ENCODE measurements at regions not wholly inside any gene's neighbourhood (a gene's known extent, or its start where the extent isn't known, plus 50 kb on each side); places are given as distances from the start of the nearest gene placed in this dataset.

DNA sequence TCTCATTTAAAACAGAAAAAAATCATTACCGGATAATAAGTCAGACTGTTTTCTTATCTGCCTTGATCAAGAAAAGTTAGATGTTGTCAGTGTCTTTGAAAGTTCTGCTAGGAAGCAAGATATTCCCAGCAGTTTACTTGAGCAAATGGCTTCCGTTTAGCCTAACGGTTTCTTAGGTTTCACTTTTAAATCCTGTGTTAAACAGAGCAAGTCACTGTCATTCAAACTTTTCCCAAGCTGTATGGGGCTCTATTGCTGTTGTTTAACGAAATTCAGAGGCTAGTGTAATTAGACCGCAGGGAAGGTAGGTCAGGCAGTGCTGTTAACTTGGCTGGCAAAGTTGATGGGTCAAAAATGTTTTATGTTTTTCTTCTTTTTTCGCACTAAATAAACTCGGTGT lies 80.3 kb upstream of the NEIL3 start:
- CTCF ChIA-PET = no interaction called here
- TF ChIP-seq CTCF (IDR thresholded peaks at IDR 0.05; ENCODE audit: insufficient read depth in 1 of 2, low read depth in 1 of 2, low read length in 1 of 2, severe bottlenecking in 1 of 2, unreplicated experiment in 1 of 2) = no peak
- no peaks in the 10 kb centered on the region for H3K27me3 ChIP-seq (replicated peaks; ENCODE audit: control insufficient read depth, insufficient read depth, low read length)
- Mint-ChIP-seq H3K27me3 (ENCODE audit: insufficient read depth, unreplicated experiment) (peaks cover 2% of the 10 kb centered on the region), H3K4me1 (ENCODE audit: low read depth, unreplicated experiment) (no peaks in the 10 kb centered on the region), H3K36me3 (ENCODE audit: insufficient read depth, unreplicated experiment) (no peaks in the 10 kb centered on the region), H3K9me3 (ENCODE audit: unreplicated experiment) (no peaks in the 10 kb centered on the region), H3K27ac (ENCODE audit: unreplicated experiment) (no peak overlapping the region), H3K4me3 (ENCODE audit: unreplicated experiment) (no peak overlapping the region)
- H3K36me3 ChIP-seq (ENCODE audit: control insufficient read depth, insufficient read depth, low read length) = no peaks in the 10 kb centered on the region
- BruUV-seq (replicated peaks) = no TSS peak
- no peak for DNase-seq
- POLR2A ChIA-PET = no interaction called here
- intact Hi-C loops (cut with micrococcal nuclease; ENCODE audit: unreplicated experiment) = no loop called here
- no peaks in the 10 kb centered on the region for H3K4me1 ChIP-seq
- no peak overlapping the region for H3K4me3 ChIP-seq (ENCODE audit: low read depth, low read length)
- no peaks in the 10 kb centered on the region for H3K9me3 ChIP-seq

GRCh38 chr4:177232473-177232872 lies 77.2 kb upstream of the NEIL3 start:
- ChIA-PET POLR2A (no interaction called here), CTCF (no interaction called here)
- Mint-ChIP-seq H3K4me3 (ENCODE audit: unreplicated experiment) (no peak overlapping the region), H3K4me1 (ENCODE audit: low read depth, unreplicated experiment) (no peaks in the 10 kb centered on the region), H3K36me3 (ENCODE audit: insufficient read depth, unreplicated experiment) (no peaks in the 10 kb centered on the region), H3K27me3 (ENCODE audit: insufficient read depth, unreplicated experiment) (peaks cover 2% of the 10 kb centered on the region), H3K9me3 (ENCODE audit: unreplicated experiment) (no peaks in the 10 kb centered on the region), H3K27ac (ENCODE audit: unreplicated experiment) (no peak overlapping the region)
- TF ChIP-seq CTCF (IDR thresholded peaks at IDR 0.05; ENCODE audit: insufficient read depth in 1 of 2, low read depth in 1 of 2, low read length in 1 of 2, severe bottlenecking in 1 of 2, unreplicated experiment in 1 of 2) = no peak
- no peak for DNase-seq
- Histone ChIP-seq H3K4me3 (ENCODE audit: low read depth, low read length) (no peak overlapping the region), H3K36me3 (ENCODE audit: control insufficient read depth, insufficient read depth, low read length) (no peaks in the 10 kb centered on the region), H3K9me3 (no peaks in the 10 kb centered on the region), H3K27me3 (replicated peaks; ENCODE audit: control insufficient read depth, insufficient read depth, low read length) (no peaks in the 10 kb centered on the region), H3K4me1 (no peaks in the 10 kb centered on the region)
- intact Hi-C loops (cut with micrococcal nuclease; ENCODE audit: unreplicated experiment) = no loop called here
- BruUV-seq (replicated peaks) = no TSS peak

GRCh38 chr4:177235026-177235425 lies 74.6 kb upstream of the NEIL3 start:
- CTCF ChIA-PET = no interaction called here
- H3K4me1 Mint-ChIP-seq (ENCODE audit: low read depth, unreplicated experiment) = no peaks in the 10 kb centered on the region
- no peak overlapping the region for H3K4me3 ChIP-seq (ENCODE audit: low read depth, low read length)
- H3K36me3 ChIP-seq (ENCODE audit: control insufficient read depth, insufficient read depth, low read length) = no peaks in the 10 kb centered on the region
- DNase-seq = no peak
- H3K4me1 ChIP-seq = no peaks in the 10 kb centered on the region
- POLR2A ChIA-PET = no interaction called here
- H3K36me3 Mint-ChIP-seq (ENCODE audit: insufficient read depth, unreplicated experiment) = no peaks in the 10 kb centered on the region
- no peak overlapping the region for H3K27ac Mint-ChIP-seq (ENCODE audit: unreplicated experiment)
- no TSS peak for BruUV-seq (replicated peaks)
- H3K27me3 ChIP-seq (replicated peaks; ENCODE audit: control insufficient read depth, insufficient read depth, low read length) = no peaks in the 10 kb centered on the region
- no peak for TF ChIP-seq CTCF (IDR thresholded peaks at IDR 0.05; ENCODE audit: insufficient read depth in 1 of 2, low read depth in 1 of 2, low read length in 1 of 2, severe bottlenecking in 1 of 2, unreplicated experiment in 1 of 2)
- peaks cover 2% of the 10 kb centered on the region for H3K27me3 Mint-ChIP-seq (ENCODE audit: insufficient read depth, unreplicated experiment)
- intact Hi-C loops (cut with micrococcal nuclease; ENCODE audit: unreplicated experiment) = no loop called here
- H3K4me3 Mint-ChIP-seq (ENCODE audit: unreplicated experiment) = no peak overlapping the region
- no peaks in the 10 kb centered on the region for H3K9me3 ChIP-seq
- no peaks in the 10 kb centered on the region for H3K9me3 Mint-ChIP-seq (ENCODE audit: unreplicated experiment)
